SJSA1 (cell line): ENCODE measurements at regions not wholly inside any gene's neighbourhood (a gene's known extent, or its start where the extent isn't known, plus 50 kb on each side); places are given as distances from the start of the nearest gene placed in this dataset.

Source experiments
- DNase-seq, 2 experiments: peaks; one replicate each; pipeline ENCODE4 v3.0.0-alpha.2; 2015 to 2020; ENCODE audit warnings: low spot score in 2 of 2, low read depth in 1 of 2
- H3K27ac ChIP-seq: fragments of 250-450 bp; sonication (Bioruptor Pico); 2 replicates; pipeline ENCODE4 v1.5.1; 2020; ENCODE audit warnings: mild to moderate bottlenecking, moderate library complexity
- H3K27me3 ChIP-seq: fragments of 250-450 bp; sonication (Bioruptor Pico); replicated peaks from 2 replicates; pipeline ENCODE4 v1.5.1; 2020; ENCODE audit warnings: mild to moderate bottlenecking, moderate library complexity
- H3K36me3 ChIP-seq: fragments of 250-450 bp; sonication (Bioruptor Pico); 2 replicates; pipeline ENCODE4 v1.5.1; 2020; ENCODE audit warnings: mild to moderate bottlenecking
- H3K4me1 ChIP-seq: fragments of 250-450 bp; sonication (Bioruptor Pico); replicated peaks from 2 replicates; pipeline ENCODE4 v1.6.1; 2021; ENCODE audit warnings: mild to moderate bottlenecking
- H3K4me3 ChIP-seq: fragments of 250-450 bp; sonication (Bioruptor Pico); 2 replicates; pipeline ENCODE4 v1.5.1; 2020; ENCODE audit warnings: mild to moderate bottlenecking
- H3K9me3 ChIP-seq: fragments of 250-450 bp; sonication (Bioruptor Pico); replicated peaks from 2 replicates; pipeline ENCODE4 v1.5.1; 2020; ENCODE audit warnings: mild to moderate bottlenecking

DNA sequence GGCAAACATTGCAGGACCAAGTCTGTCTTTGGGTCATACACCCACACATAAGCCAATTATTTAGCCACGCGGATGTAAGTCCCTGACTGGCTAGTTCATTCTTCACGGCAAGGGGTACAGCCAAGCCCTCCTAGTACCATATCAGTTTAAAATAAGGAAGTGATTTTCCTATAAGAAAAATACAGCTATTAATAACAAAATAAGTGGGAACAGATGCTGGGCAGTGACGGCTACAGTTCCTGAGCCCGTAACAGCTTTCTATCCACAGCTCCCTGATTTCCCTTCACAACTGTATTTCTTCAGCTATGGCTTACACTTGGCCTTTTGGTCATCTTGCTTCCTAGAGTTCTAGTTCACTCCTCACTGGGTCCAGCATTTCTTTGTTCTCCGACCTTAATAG, 542.4 kb upstream of the C16orf82 start:
- Histone ChIP-seq H3K27me3 (peaks cover 3% of the 10 kb centered on the region; the same call in 1 of the 2 replicates), H3K9me3 (no peaks in the 10 kb centered on the region), H3K36me3 (no peaks in the 10 kb centered on the region), H3K4me3 (no peak overlapping the region), H3K27ac (no peak overlapping the region), H3K4me1 (no peaks in the 10 kb centered on the region)
- no peak for DNase-seq

- H3K27ac ChIP-seq: no peak overlapping the region
- no peak overlapping the region for H3K4me3 ChIP-seq
- H3K36me3 ChIP-seq: no peaks in the 10 kb centered on the region
- H3K27me3 ChIP-seq: peaks cover 3% of the 10 kb centered on the region; the same call in 1 of the 2 replicates
- no peak for DNase-seq
- H3K9me3 ChIP-seq: no peaks in the 10 kb centered on the region
- no peaks in the 10 kb centered on the region for H3K4me1 ChIP-seq
Measured at GRCh38 chr16:26524846-26525245, 541.9 kb upstream of the C16orf82 start.

DNA sequence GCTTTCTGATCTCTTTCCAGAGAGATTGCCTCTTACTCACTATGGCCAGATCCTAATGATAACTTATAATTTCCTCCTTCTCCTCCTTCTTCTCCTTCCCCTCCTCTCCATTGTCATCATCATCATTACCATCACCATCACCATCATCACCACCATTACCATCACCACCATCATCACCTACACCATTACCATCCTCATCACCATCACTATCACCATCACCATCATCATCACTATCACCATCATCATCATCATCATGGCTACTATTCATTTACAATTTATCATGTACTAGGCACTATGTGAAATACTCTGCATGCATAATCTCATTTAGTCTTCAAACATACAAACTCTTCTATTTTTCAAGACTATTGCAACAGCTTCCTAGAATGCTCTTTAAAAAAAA, 540.9 kb upstream of the C16orf82 start:
- Histone ChIP-seq H3K36me3 (no peaks in the 10 kb centered on the region), H3K27me3 (peaks cover 3% of the 10 kb centered on the region; the same call in 1 of the 2 replicates), H3K4me1 (no peaks in the 10 kb centered on the region), H3K9me3 (no peaks in the 10 kb centered on the region), H3K27ac (no peak overlapping the region), H3K4me3 (no peak overlapping the region)
- DNase-seq: no peak

- Histone ChIP-seq H3K4me1 (no peaks in the 10 kb centered on the region), H3K27me3 (peaks cover 3% of the 10 kb centered on the region; the same call in 1 of the 2 replicates), H3K27ac (no peak overlapping the region), H3K36me3 (no peaks in the 10 kb centered on the region), H3K9me3 (no peaks in the 10 kb centered on the region), H3K4me3 (no peak overlapping the region)
- DNase-seq: no peak
Measured at GRCh38 chr16:26526633-26527032, 540.1 kb upstream of the C16orf82 start.

DNA sequence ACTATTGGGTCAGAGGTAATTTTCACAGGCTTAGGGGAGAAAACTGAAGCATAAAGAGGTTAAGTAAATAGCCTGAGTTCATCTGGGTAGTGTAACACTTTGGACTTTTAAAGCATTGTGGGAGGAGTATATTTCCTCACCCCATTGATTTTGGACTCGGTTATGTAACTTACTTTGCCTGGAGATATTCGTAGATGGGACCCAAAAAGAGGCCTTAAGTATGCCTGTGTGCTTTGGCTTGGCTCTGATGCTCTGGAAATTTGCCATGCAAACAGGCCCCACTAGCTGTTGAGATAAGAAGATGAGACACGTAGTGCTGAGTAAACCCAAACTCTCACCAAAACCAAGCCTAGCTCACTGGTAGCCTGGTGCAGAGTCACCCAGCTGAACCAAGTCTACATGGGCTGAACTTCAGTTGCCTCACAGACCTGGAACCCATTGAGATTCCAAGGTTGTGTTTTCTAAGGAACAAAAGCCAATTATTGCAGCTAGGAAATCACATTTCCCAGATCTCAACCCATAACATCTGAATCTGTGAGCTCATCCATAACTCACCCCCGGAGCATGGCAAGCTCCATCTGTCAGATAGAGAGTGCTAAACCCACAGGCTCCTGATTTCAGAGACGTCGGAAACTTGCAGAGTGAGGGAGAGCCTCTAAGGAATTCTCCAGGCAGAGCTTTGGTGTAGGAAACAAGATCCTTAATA, 536.0 kb upstream of the C16orf82 start:
- Histone ChIP-seq H3K4me3 (no peak overlapping the region), H3K36me3 (no peaks in the 10 kb centered on the region), H3K9me3 (no peaks in the 10 kb centered on the region), H3K4me1 (no peaks in the 10 kb centered on the region), H3K27ac (no peak overlapping the region), H3K27me3 (0 out of 2 replicates have a peak, but pooled peaks cover 3% of the 10 kb centered on the region)
- no peak for DNase-seq

GRCh38 chr16:26531290-26531730, 535.4 kb upstream of the C16orf82 start:
- Histone ChIP-seq H3K27ac (no peak overlapping the region), H3K36me3 (no peaks in the 10 kb centered on the region), H3K4me1 (no peaks in the 10 kb centered on the region), H3K4me3 (no peak overlapping the region), H3K9me3 (no peaks in the 10 kb centered on the region), H3K27me3 (0 out of 2 replicates have a peak, but pooled peaks cover 3% of the 10 kb centered on the region)
- DNase-seq: no peak

DNA sequence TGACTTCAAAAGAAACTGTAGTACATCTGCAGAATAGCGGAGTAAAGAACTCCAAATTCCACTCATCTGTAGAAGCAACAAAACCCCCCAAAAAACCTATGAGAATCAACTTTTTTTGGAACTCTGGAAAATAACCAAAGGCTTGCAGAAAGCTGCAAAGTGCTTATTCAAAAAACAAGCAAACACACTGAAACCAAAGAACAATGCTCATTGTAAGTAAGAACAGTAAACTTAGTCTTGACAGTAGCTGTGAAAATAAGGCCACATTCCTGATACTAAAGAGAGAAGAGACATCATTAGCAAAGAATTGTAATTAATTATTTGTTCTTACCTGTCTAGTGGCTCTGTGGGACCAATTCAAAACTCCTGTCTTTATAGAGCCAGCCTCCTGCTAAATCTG, 534.3 kb upstream of the C16orf82 start:
- no peak for DNase-seq
- Histone ChIP-seq H3K4me3 (no peak overlapping the region), H3K27me3 (0 out of 2 replicates have a peak, but pooled peaks cover 3% of the 10 kb centered on the region), H3K36me3 (no peaks in the 10 kb centered on the region), H3K9me3 (no peaks in the 10 kb centered on the region), H3K27ac (no peak overlapping the region), H3K4me1 (no peaks in the 10 kb centered on the region)

DNA sequence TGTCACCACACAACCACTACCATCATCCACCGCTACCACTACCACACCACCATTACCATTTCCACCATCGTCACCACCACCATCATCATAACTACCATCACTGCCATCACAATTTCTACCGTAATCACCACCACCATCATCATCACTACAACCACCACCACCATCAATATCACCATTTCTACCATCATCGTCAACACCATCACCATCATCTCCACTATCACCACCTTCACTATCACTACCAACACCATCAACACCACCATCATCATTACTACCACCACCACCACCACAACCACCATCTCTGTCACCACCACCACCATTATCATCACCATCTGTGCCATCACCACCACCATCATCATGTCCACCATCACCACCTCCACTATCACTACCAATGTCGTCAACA, 524.5 kb upstream of the C16orf82 start:
- Histone ChIP-seq H3K4me3 (no peak overlapping the region), H3K27me3 (no peaks in the 10 kb centered on the region), H3K4me1 (no peaks in the 10 kb centered on the region), H3K9me3 (no peaks in the 10 kb centered on the region), H3K27ac (no peak overlapping the region), H3K36me3 (no peaks in the 10 kb centered on the region)
- no peak for DNase-seq

- Histone ChIP-seq H3K36me3 (no peaks in the 10 kb centered on the region), H3K4me3 (no peak overlapping the region), H3K27me3 (no peaks in the 10 kb centered on the region), H3K4me1 (no peaks in the 10 kb centered on the region), H3K27ac (no peak overlapping the region), H3K9me3 (no peaks in the 10 kb centered on the region)
- DNase-seq: no peak
Measured at GRCh38 chr16:26546573-26546972, 520.2 kb upstream of the C16orf82 start.

DNA sequence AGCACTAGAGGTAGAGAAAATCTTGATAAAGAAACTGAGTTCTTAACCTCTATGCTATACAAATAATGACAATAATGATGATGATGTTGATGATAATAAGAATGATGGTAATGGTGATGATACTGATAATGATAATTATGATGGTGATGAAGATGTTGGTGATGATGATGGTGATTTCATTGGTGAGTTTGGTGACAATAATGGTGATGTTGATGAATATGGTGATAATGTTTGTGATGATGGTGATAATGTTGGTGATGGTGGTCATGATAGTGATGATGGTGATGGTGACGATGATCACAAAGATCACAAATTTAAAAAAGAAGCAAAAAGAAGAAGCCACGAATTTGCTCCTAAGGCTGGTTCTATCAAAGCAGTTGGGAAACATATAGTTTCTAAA, 519.0 kb upstream of the C16orf82 start:
- Histone ChIP-seq H3K27me3 (no peaks in the 10 kb centered on the region), H3K36me3 (no peaks in the 10 kb centered on the region), H3K27ac (no peak overlapping the region), H3K9me3 (no peaks in the 10 kb centered on the region), H3K4me3 (no peak overlapping the region), H3K4me1 (no peaks in the 10 kb centered on the region)
- no peak for DNase-seq

- Histone ChIP-seq H3K9me3 (no peaks in the 10 kb centered on the region), H3K27me3 (no peaks in the 10 kb centered on the region), H3K36me3 (no peaks in the 10 kb centered on the region), H3K4me1 (no peaks in the 10 kb centered on the region), H3K4me3 (no peak overlapping the region), H3K27ac (no peak overlapping the region)
- no peak for DNase-seq
Measured at GRCh38 chr16:26550111-26550610, 516.6 kb upstream of the C16orf82 start.

- H3K27ac ChIP-seq: no peak overlapping the region
- DNase-seq: no peak
Measured at GRCh38 chr16:26554030-26554429, 512.7 kb upstream of the C16orf82 start.

DNA sequence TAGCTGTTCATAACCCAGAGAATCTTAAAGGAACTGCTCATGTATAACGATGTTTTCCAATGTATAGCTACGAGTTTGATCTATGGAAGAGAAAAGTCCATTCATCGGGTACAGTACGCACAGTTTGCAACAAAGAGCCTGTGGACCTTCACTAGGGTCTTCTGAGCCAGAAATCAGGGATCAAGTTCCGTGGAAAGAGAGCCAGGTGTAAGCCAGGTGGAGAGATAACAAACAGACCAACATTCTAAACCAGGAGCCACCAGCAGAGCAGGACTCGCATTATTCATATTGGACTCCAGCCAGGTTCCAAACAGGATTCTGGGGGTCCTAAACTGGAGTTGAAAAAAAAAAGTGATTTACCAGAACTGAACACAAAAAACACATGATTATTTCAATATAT, 505.4 kb upstream of the C16orf82 start:
- Histone ChIP-seq H3K27me3 (no peaks in the 10 kb centered on the region), H3K4me3 (no peak overlapping the region), H3K27ac (no peak overlapping the region), H3K9me3 (no peaks in the 10 kb centered on the region), H3K4me1 (no peaks in the 10 kb centered on the region), H3K36me3 (no peaks in the 10 kb centered on the region)
- no peak for DNase-seq

More at GRCh38 chr16:26554030-26554429, 512.7 kb upstream of the C16orf82 start:
- H3K4me3 ChIP-seq: no peak overlapping the region
- no peaks in the 10 kb centered on the region for H3K27me3 ChIP-seq
- no peaks in the 10 kb centered on the region for H3K9me3 ChIP-seq
- H3K4me1 ChIP-seq: no peaks in the 10 kb centered on the region
- no peaks in the 10 kb centered on the region for H3K36me3 ChIP-seq

- no peak overlapping the region for H3K4me3 ChIP-seq
- H3K36me3 ChIP-seq: no peaks in the 10 kb centered on the region
- H3K27me3 ChIP-seq: no peaks in the 10 kb centered on the region
- no peaks in the 10 kb centered on the region for H3K4me1 ChIP-seq
- DNase-seq: no peak
- H3K9me3 ChIP-seq: no peaks in the 10 kb centered on the region
- H3K27ac ChIP-seq: no peak overlapping the region
Measured at GRCh38 chr16:26563018-26563417, 503.7 kb upstream of the C16orf82 start.
